SK-N-SH (cell line): ENCODE measurements at regions not wholly inside any gene's neighbourhood (a gene's known extent, or its start where the extent isn't known, plus 50 kb on each side); places are given as distances from the start of the nearest gene placed in this dataset.
A peak's percentile ranks its signal among the peaks of the same experiment; 100 is the strongest.

ENCODE experiments used
- CTCF ChIA-PET: fragments of 300-600, 350-600 bp; formaldehyde crosslinking; extraction: SDS; loops from one replicate; lab custom pipeline; 2021; lab: Yijun Ruan, JAX
- POLR2A ChIA-PET: fragments of 350-600 bp; sonication (Branson Sonifier 250); formaldehyde crosslinking; extraction: SDS; loops from one replicate; lab custom pipeline; 2020; ENCODE audit warnings: antibody characterized with exemption, inconsistent platforms; lab: Yijun Ruan, JAX
- DNase-seq: peaks from one replicate; pipeline ENCODE4 v3.0.0; 2012
- H2AFZ ChIP-seq: fragments of 200-600 bp; sonication (generic); 2 replicates; pipeline ENCODE4 v1.8.1; 2016; ENCODE audit warnings: antibody characterized with exemption, mild to moderate bottlenecking, low read depth
- H3F3A ChIP-seq: fragments of 200-600 bp; sonication (generic); replicated peaks from 2 replicates; pipeline ENCODE3; 2016; ENCODE audit warnings: antibody characterized with exemption, mild to moderate bottlenecking; ENCODE audit not compliant: insufficient read depth
- H3K27ac ChIP-seq, 2 experiments: fragments of 200-500 bp in 1 of 2; fragments of 200-600 bp in 1 of 2; sonication (Bioruptor generic) in 1 of 2; sonication (generic), shearing (Covaris generic) in 1 of 2; 2 replicates each; pipeline versions ENCODE4 v1.5.1 to v1.6.1; 2014 to 2016; ENCODE audit warnings: low read depth in 2 of 2, inconsistent platforms in 1 of 2, low read length in 1 of 2, mild to moderate bottlenecking in 1 of 2, mixed read lengths in 1 of 2
- H3K27me3 ChIP-seq: fragments of 200-600 bp; sonication (generic), shearing (Covaris generic); 2 replicates; pipeline ENCODE4 v1.6.1; 2016; ENCODE audit warnings: mixed run types; ENCODE audit not compliant: insufficient read depth
- H3K36me3 ChIP-seq, 2 experiments: fragments of 200-500 bp in 1 of 2; fragments of 200-600 bp in 1 of 2; sonication (Bioruptor generic) in 1 of 2; sonication (generic) in 1 of 2; replicated peaks in 1 of 2; 2 replicates each; pipeline versions ENCODE3 to v1.5.1; 2014 to 2016; ENCODE audit warnings: low read length in 1 of 2, mild to moderate bottlenecking in 1 of 2; ENCODE audit not compliant: insufficient read depth in 2 of 2, control insufficient read depth in 1 of 2
- H3K4me1 ChIP-seq, 2 experiments: fragments of 200-500 bp in 1 of 2; fragments of 200-600 bp in 1 of 2; sonication (Bioruptor generic) in 1 of 2; sonication (generic), shearing (Covaris generic) in 1 of 2; 2 replicates each; pipeline versions ENCODE4 v1.5.1 to v1.6.1; 2014 to 2016; ENCODE audit warnings: low read depth in 1 of 2, low read length in 1 of 2, mixed run types in 1 of 2; ENCODE audit not compliant: insufficient read depth in 2 of 2, control insufficient read depth in 1 of 2
- H3K4me2 ChIP-seq: fragments of 200-600 bp; sonication (generic), shearing (Covaris generic); 2 replicates; pipeline ENCODE4 v1.6.1; 2017; ENCODE audit warnings: mixed run types
- H3K4me3 ChIP-seq, 2 experiments: fragments of 200-500 bp in 1 of 2; fragments of 200-600 bp in 1 of 2; sonication (Bioruptor generic) in 1 of 2; sonication (generic), shearing (Covaris generic) in 1 of 2; 2 replicates each; pipeline versions ENCODE4 v1.5.1 to v1.8.1; 2014 to 2016; ENCODE audit warnings: low read depth in 2 of 2, inconsistent platforms in 1 of 2, low read length in 1 of 2, mild to moderate bottlenecking in 1 of 2, mixed read lengths in 1 of 2, moderate library complexity in 1 of 2
- H3K79me2 ChIP-seq: fragments of 200-600 bp; sonication (generic); 2 replicates; pipeline ENCODE4 v1.8.1; 2017; ENCODE audit warnings: mild to moderate bottlenecking; ENCODE audit not compliant: insufficient read depth
- H3K9ac ChIP-seq: fragments of 200-600 bp; sonication (generic); 2 replicates; pipeline ENCODE4 v1.6.1; 2017; ENCODE audit warnings: mixed run types
- H3K9me2 ChIP-seq: fragments of 200-600 bp; sonication (generic); 2 replicates; pipeline ENCODE4 v1.6.1; 2017; ENCODE audit warnings: mixed run types
- H3K9me3 ChIP-seq: fragments of 200-600 bp; sonication (generic); 2 replicates; pipeline ENCODE4 v1.6.1; 2017; ENCODE audit warnings: mixed run types, mild to moderate bottlenecking, moderate library complexity
- H4K20me1 ChIP-seq: fragments of 200-600 bp; sonication (generic); 2 replicates; pipeline ENCODE4 v1.6.1; 2017; ENCODE audit warnings: mild to moderate bottlenecking, mixed run types; ENCODE audit not compliant: insufficient read depth
- CHD2 ChIP-seq: fragments of 150-350 bp; IDR thresholded peaks from 2 replicates; pipeline ENCODE4 v1.6.1; 2018; ENCODE audit warnings: low read length; ENCODE audit not compliant: partially characterized antibody
- ELF1 ChIP-seq: IDR thresholded peaks from 2 replicates; pipeline ENCODE4 v1.4.0; 2012
- EP300 ChIP-seq, 2 experiments: IDR thresholded peaks; 2 replicates each; pipeline versions ENCODE4 v1.4.0 to v1.6.1; 2012; ENCODE audit warnings: borderline replicate concordance in 1 of 2, low read depth in 1 of 2, low read length in 1 of 2
- FOSL2 ChIP-seq: IDR thresholded peaks from 2 replicates; pipeline ENCODE4 v1.4.0; 2012; ENCODE audit warnings: low read depth, mild to moderate bottlenecking, moderate library complexity, borderline replicate concordance
- FOXJ3 ChIP-seq: sonication (generic); formaldehyde crosslinking; IDR thresholded peaks from 2 replicates; pipeline ENCODE4 v1.5.1; 2020; ENCODE audit warnings: mild to moderate bottlenecking, missing genetic modification reagents
- FOXM1 ChIP-seq: IDR thresholded peaks from 2 replicates; pipeline ENCODE4 v1.4.0; 2012; ENCODE audit warnings: low read depth, mild to moderate bottlenecking
- GABPA ChIP-seq: IDR thresholded peaks from 2 replicates; pipeline ENCODE4 v1.4.0; 2012; ENCODE audit warnings: low read depth, mild to moderate bottlenecking
- GATA2 ChIP-seq: sonication (generic); formaldehyde crosslinking; IDR thresholded peaks from 2 replicates; pipeline ENCODE4 v1.5.0; 2020; ENCODE audit warnings: mild to moderate bottlenecking, missing genetic modification reagents
- MEF2A ChIP-seq: IDR thresholded peaks from 2 replicates; pipeline ENCODE4 v1.4.0; 2012; ENCODE audit warnings: low read depth, borderline replicate concordance
- POLR2AphosphoS5 ChIP-seq: IDR thresholded peaks from 2 replicates; pipeline ENCODE4 v1.6.1; 2012; ENCODE audit warnings: low read depth, low read length
- RAD21 ChIP-seq: IDR thresholded peaks from 2 replicates; pipeline ENCODE4 v1.6.1; 2012; ENCODE audit warnings: mild to moderate bottlenecking, low read length
- RCOR1 ChIP-seq: fragments of 150-350 bp; IDR thresholded peaks from 2 replicates; pipeline ENCODE4 v1.6.1; 2017; ENCODE audit warnings: antibody characterized with exemption, low read length
- RFX5 ChIP-seq: IDR thresholded peaks from 2 replicates; pipeline ENCODE4 v1.6.1; 2012; ENCODE audit warnings: mild to moderate bottlenecking, improper control_type of control experiment, low read length
- RXRA ChIP-seq: IDR thresholded peaks from 2 replicates; pipeline ENCODE4 v1.4.0; 2012; ENCODE audit warnings: low read depth, mild to moderate bottlenecking, borderline replicate concordance
- SMC3 ChIP-seq: IDR thresholded peaks from 2 replicates; pipeline ENCODE4 v1.6.1; 2012; ENCODE audit warnings: low read depth, low read length, improper control_type of control experiment
- TAF1 ChIP-seq: IDR thresholded peaks from 2 replicates; pipeline ENCODE4 v1.6.1; 2012; ENCODE audit warnings: low read depth, mild to moderate bottlenecking, low read length, moderate library complexity, borderline replicate concordance
- TCF12 ChIP-seq: IDR thresholded peaks from 2 replicates; pipeline ENCODE4 v1.4.0; 2012
- YY1 ChIP-seq: IDR thresholded peaks from 2 replicates; pipeline ENCODE4 v1.4.0; 2012; ENCODE audit warnings: low read depth, mild to moderate bottlenecking
- TF ChIP-seq, protein P1 (sequence below): IDR thresholded peaks from 2 replicates; pipeline ENCODE4 v1.4.0; 2012; ENCODE audit warnings: low read depth, borderline replicate concordance
- TF ChIP-seq, protein P2 (sequence below): fragments of 150-350 bp; IDR thresholded peaks from 2 replicates; pipeline ENCODE4 v1.6.1; 2017; ENCODE audit warnings: antibody characterized with exemption, low read length, low read depth, borderline replicate concordance
- TF ChIP-seq, protein P3 (sequence below): IDR thresholded peaks from 2 replicates; pipeline ENCODE4 v1.4.0; 2012; ENCODE audit warnings: low read depth
- TF ChIP-seq, protein P4 (sequence below): IDR thresholded peaks from 2 replicates; pipeline ENCODE4; 2012

DNA sequence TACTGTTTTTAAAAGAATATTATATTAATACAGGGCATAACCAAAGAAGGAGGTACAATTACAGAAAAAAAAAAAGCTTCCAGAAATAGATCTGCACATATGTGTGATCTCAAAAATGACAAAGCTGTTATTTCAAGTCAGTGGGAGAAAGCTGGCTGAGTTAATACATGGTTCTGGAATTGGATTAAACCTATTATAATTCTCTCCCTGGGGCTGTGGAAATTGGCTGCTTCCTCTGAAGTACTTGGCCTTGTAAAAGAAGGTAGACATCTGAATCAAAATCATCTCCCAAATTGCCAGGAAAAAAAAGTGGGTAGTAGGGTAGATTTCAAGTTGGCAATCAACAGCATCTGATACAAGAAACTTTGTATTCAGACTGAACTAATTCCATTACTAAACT lies 723.9 kb upstream of the ALCAM start:
- no peak overlapping the region for H3K9ac ChIP-seq
- H4K20me1 ChIP-seq = no peaks in the 10 kb centered on the region
- H3K9me3 ChIP-seq = peaks cover 10% of the 10 kb centered on the region; the same call in 1 of the 2 replicates
- H2AFZ ChIP-seq = no peak overlapping the region
- no peaks in the 10 kb centered on the region for H3K36me3 ChIP-seq
- no peak overlapping the region for H3K4me3 ChIP-seq
- TF ChIP-seq POLR2AphosphoS5 = no peak
- peak in 1 of 2 experiments; percentile 74; a peak in 2 of 4 replicates for TF ChIP-seq EP300 (IDR thresholded peaks at IDR 0.05; ENCODE audit: borderline replicate concordance in 1 of 2, low read depth in 1 of 2, low read length in 1 of 2)
- 0 out of 2 replicates have a peak, but pooled peaks have one; percentile 17 for TF ChIP-seq GATA2 (CRISPR knock-in tag)
- no peak for TF ChIP-seq ELF1
- TF ChIP-seq, protein P1, sequence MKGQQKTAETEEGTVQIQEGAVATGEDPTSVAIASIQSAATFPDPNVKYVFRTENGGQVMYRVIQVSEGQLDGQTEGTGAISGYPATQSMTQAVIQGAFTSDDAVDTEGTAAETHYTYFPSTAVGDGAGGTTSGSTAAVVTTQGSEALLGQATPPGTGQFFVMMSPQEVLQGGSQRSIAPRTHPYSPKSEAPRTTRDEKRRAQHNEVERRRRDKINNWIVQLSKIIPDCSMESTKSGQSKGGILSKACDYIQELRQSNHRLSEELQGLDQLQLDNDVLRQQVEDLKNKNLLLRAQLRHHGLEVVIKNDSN = no peak
- no peak for TF ChIP-seq FOSL2
- no peak for TF ChIP-seq MEF2A
- 0 out of 2 replicates have a peak, but pooled peaks have one; percentile 19 for TF ChIP-seq FOXJ3 (CRISPR knock-in tag)
- TF ChIP-seq, protein P2, sequence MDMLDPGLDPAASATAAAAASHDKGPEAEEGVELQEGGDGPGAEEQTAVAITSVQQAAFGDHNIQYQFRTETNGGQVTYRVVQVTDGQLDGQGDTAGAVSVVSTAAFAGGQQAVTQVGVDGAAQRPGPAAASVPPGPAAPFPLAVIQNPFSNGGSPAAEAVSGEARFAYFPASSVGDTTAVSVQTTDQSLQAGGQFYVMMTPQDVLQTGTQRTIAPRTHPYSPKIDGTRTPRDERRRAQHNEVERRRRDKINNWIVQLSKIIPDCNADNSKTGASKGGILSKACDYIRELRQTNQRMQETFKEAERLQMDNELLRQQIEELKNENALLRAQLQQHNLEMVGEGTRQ = no peak
- peak; percentile 59 for TF ChIP-seq RCOR1
- peak; percentile 35 for TF ChIP-seq CHD2
- no peak for TF ChIP-seq YY1
- TF ChIP-seq RAD21 = 0 out of 2 replicates have a peak, but pooled peaks have one; percentile 3
- TF ChIP-seq GABPA = no peak
- TF ChIP-seq, protein P3, sequence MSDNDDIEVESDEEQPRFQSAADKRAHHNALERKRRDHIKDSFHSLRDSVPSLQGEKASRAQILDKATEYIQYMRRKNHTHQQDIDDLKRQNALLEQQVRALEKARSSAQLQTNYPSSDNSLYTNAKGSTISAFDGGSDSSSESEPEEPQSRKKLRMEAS = no peak
- TF ChIP-seq, all 33 proteins: peak for 6
- Histone ChIP-seq H3K27me3 (no peaks in the 10 kb centered on the region), H3K27ac (peak overlapping the region in 1 of 2 experiments; percentile 76; a peak in 1 of 4 replicates), H3K9me2 (no peaks in the 10 kb centered on the region), H3K79me2 (no peaks in the 10 kb centered on the region), H3K4me1 (peaks cover 0 to 5% of the 10 kb centered on the region in 2 experiments; a peak in 2 of 4 replicates), H3F3A (no peaks in the 10 kb centered on the region), H3K4me2 (no peak overlapping the region)
- ChIA-PET POLR2A (no interaction called here), CTCF (no interaction called here)
- peak; percentile 6 for DNase-seq

DNA sequence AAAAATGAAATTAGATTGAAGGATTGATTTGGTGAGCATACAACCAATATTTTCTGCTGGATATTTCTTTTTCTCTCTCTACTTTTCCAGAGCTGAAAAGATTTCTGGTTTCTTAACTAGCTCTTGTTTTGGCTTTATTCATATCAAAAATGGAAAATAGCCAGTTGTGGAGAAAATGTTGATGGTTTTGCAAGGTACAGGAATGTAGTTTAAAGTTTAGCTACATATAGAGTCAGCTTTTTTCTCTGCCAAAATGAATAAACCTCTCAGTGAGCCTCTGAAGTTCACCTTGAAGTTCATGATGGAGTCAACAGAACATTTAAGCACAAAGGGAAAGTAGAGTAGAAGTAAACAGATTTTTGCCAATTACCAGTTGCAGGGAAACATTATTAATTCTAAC lies 720.5 kb upstream of the ALCAM start:
- no peaks in the 10 kb centered on the region for H3K79me2 ChIP-seq
- no peak overlapping the region for H2AFZ ChIP-seq
- H3F3A ChIP-seq = no peaks in the 10 kb centered on the region
- no peak for DNase-seq
- CTCF ChIA-PET = interaction anchor here (1.5 kb wide), 1 partner anchor 49 kb away, joined by 7 read pairs; no protein-coding TSS in a partner anchor
- no peak for TF ChIP-seq EP300 (IDR thresholded peaks at IDR 0.05; ENCODE audit: borderline replicate concordance in 1 of 2, low read depth in 1 of 2, low read length in 1 of 2)
- TF ChIP-seq GABPA = no peak
- no peak for TF ChIP-seq POLR2AphosphoS5
- no peak for TF ChIP-seq TAF1
- TF ChIP-seq, protein P4, sequence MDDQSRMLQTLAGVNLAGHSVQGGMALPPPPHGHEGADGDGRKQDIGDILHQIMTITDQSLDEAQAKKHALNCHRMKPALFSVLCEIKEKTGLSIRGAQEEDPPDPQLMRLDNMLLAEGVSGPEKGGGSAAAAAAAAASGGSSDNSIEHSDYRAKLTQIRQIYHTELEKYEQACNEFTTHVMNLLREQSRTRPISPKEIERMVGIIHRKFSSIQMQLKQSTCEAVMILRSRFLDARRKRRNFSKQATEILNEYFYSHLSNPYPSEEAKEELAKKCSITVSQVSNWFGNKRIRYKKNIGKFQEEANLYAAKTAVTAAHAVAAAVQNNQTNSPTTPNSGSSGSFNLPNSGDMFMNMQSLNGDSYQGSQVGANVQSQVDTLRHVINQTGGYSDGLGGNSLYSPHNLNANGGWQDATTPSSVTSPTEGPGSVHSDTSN = no peak
- TF ChIP-seq SMC3 = no peak
- TF ChIP-seq RXRA = no peak
- TF ChIP-seq, protein P2 = no peak
- TF ChIP-seq CHD2 = no peak
- TF ChIP-seq RFX5 = no peak
- no peak for TF ChIP-seq TCF12
- no peak for TF ChIP-seq FOXM1
- TF ChIP-seq, all 33 proteins: peak for 0
- Histone ChIP-seq H4K20me1 (no peaks in the 10 kb centered on the region), H3K9me3 (no peaks in the 10 kb centered on the region), H3K9me2 (no peaks in the 10 kb centered on the region), H3K36me3 (no peaks in the 10 kb centered on the region), H3K4me1 (peaks cover 0 to 5% of the 10 kb centered on the region in 2 experiments; a peak in 2 of 4 replicates), H3K27me3 (no peaks in the 10 kb centered on the region), H3K27ac (no peak overlapping the region), H3K9ac (no peak overlapping the region), H3K4me3 (no peak overlapping the region), H3K4me2 (no peak overlapping the region)
- POLR2A ChIA-PET = no interaction called here
